ENCODE measurements at regions not wholly inside any gene's neighbourhood (a gene's known extent, or its start where the extent isn't known, plus 50 kb on each side); places are given as distances from the start of the nearest gene placed in this dataset.

GRCh38 chr3:178172121-178172520 lies 364.1 kb upstream of the KCNMB2 start:
- no peak for TF ChIP-seq CTCF (IDR thresholded peaks at IDR 0.05)
- no peak for TF ChIP-seq POLR2A (IDR thresholded peaks at IDR 0.05)

Measured in heart left ventricle (tissue), 13 donors.